UCSD-AML1 (cell line): ENCODE measurements at regions not wholly inside any gene's neighbourhood (a gene's known extent, or its start where the extent isn't known, plus 50 kb on each side); places are given as distances from the start of the nearest gene placed in this dataset.

ENCODE experiments used
- DNase-seq: peaks from one replicate; lab custom pipeline; 2025; ENCODE audit not compliant: unreplicated experiment; lab: John Stamatoyannopoulos, UW

DNA sequence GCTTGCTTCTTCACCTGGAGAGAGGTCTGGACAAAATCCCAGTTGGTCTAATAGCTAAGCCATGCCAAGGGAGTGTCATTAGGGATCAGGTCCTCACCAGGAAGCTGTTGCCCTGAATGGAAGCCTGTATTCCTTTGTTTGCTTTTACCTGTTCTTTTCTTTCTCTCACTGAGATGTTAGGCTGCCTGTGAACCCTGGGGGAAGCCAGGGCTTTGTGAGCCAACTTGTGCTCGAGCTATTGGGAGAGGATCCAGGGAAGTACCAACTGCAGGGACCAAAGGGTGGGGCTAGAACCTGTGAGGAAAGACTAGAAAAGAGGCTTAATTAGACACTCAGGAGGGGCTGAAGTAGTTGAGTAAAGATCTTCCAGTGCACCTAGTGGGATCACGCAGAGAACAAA, 451.2 kb upstream of the TLE4 start:
- no peak for DNase-seq

DNA sequence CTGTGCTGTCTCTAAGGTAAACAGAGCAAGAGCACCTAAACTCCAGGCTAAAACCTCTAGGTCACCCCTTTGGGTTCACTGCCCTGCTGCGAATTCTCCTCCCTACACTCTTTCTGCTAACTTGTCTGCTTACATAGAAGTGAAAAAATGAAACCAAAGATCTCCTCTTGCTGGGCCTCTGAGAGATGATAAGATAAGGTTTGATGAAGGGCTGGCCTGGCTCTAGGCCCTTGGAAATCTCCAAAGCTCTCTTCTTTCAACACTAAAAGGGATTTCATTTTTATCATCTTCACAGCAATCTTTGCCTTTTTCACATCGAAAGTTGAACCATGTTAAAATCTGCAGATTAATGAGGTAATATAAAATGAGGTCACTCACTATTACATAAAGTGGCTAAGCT, 450.8 kb upstream of the TLE4 start:
- no peak for DNase-seq

DNA sequence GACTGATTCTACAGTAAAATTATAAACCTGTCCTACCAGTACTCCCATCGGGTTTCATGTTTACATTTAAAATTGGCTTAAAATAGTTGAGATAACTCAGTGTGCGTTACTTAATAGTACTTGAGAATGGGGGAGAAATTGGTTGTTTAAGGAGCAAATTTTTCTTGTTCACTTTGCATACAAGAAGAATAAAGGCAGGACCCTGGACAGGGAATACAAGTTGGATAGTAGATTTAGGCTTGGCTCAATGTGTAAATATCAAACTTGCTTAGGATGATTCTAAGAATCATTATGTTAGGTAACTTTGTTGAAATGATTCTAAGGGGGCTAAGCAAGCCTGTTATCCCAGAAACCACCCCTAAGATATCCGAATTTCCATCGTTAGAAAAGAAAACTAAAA, 448.4 kb upstream of the TLE4 start:
- no peak for DNase-seq

DNA sequence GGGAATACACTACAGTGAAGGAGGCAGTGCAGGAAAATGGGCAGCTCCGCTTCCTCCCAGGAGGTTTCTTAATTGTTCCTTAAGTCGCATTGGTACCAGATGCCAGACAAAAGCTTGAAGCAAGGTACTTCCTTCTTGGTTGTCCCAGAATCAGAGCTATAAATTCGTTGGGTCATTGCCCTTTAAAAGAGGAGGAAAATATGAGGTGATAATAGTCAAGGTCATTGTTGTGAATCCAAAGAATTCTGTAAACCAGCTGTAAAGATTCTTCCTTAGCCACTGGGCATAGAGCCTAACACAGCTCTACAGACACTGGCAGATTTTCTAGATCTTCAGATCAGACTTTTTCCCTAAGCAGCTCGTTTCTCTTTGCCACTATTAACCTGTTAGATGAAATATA, 444.1 kb upstream of the TLE4 start:
- no peak for DNase-seq

DNA sequence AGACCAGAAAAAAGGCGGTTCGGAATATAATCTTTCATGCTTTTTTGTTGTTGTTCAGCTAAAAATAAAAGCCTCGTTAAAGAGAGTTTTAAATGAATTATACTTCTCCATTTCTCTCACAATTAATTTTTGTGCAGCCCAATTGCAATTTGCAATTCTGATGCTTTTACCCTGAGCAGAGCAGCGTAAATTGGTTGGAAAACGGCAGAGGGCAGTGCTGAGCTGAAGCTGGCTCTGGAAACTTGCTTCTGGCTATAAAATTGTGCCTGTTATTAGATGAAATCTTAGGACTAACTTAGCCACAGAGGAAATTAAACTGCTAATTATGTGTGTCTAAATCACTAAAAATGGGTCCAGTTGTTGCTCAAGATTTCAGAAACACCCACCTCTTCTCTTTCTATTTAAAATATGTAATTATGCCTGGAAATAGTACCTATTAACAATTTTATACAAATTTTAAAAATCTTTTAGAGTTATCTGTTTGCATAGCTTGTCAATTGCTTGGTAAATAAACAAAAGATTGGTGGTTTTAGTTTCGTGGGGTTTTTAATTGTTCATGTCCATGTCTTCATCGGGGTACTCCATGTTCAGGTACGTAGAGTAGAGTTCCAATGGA, 441.8 kb upstream of the TLE4 start:
- peak; percentile 28 for DNase-seq

DNA sequence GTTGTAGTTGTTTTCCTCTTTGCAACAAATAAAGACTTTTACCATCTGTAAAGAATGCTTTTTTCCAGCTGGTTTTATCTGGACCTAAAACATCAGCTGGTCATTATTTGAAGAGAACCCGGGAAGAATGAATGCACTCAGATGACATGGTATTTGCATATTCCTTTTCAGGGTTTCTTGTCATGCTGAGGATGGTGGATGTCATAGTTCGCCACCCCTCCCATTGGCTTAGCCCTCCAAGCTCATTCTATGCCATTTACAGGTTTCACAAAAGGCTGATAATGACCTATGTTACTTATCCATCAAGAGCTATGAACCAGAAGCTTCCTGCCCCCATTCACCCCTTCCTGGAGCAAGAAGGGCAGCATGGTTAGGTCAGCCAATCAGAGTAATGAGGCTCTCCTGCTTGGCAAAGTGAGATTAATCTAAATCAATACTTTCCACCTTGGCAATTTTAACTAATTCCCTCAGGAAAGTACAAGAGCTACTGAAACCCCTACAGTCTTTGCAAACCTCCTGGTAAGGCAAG, 440.5 kb upstream of the TLE4 start:
- no peak for DNase-seq

DNA sequence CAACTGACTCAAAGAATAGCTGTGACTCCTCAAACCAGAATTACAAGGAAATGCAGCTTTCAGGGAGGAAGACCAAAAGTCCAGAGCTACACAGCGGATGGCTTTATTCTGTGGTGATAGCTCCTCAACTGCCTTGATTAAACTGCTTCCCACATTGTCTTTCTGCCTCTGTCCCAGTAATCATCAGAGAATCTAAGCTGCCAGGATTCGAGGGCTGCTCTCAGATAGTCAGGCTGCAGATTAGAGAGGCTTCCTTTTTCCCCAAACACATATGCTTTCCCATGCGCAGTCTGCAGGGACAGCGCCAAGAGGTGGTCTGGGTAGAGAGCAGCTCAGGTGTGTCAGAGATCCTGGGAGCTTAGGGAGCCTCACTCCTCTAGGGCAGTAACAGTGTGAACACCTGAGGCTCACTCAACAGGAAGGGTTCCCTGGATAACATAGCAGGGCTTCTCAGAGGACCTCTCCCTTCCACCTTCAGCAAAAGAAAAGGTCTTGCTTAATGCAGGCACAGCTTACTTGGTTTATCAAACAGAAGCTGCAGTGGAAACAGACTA, 439.9 kb upstream of the TLE4 start:
- no peak for DNase-seq

DNA sequence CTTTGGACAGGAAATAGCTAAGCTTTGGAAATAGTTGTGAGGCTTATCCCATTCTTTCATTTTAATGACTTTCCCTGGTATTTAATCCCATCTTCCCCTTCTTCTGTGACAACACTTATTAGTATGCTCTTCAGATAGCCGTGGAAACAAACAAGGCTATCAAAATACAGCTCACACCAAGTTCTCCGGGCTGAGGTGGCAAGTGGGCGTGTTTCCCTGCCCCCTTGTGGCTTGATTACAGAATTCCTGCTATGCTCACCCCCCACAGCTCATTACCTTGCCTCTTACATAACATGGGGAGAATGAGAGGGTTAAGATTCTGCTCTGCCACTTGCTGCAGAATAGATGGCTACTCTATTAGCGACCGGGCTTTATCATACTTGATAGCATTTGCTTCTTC, 437.1 kb upstream of the TLE4 start:
- no peak for DNase-seq

DNA sequence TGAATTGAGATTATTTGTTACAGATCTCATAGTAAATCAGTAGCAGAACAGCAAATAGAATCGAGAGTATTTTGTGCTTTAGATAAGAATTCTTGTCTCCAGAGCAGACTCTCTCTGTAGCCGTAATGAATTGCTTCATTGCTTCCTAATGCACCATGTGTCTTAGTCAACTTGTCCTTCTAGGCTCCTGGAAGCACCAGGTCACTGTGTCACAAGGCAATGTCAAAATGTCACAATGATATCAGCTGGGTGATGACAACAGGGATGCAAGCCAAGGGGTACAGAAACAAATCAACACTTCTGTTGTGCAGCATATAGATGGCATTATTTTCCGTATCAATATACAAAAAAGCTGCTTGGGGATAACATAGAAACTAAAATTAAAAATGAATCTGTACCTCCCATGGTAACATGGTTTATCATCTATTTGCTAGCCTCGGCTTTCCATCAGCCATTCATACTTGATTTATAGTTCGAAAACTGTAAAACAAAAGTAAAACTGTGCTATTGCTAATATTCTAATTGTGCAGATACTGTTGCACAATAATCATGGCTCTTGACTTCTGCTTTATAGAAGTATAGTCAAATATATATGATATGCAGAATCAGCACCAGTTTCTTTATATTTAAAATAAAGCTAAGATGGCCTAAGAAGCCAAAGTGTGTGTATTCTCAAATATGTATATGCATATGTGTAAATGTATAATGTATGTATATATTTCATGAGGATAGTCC, 435.9 kb upstream of the TLE4 start:
- no peak for DNase-seq

DNA sequence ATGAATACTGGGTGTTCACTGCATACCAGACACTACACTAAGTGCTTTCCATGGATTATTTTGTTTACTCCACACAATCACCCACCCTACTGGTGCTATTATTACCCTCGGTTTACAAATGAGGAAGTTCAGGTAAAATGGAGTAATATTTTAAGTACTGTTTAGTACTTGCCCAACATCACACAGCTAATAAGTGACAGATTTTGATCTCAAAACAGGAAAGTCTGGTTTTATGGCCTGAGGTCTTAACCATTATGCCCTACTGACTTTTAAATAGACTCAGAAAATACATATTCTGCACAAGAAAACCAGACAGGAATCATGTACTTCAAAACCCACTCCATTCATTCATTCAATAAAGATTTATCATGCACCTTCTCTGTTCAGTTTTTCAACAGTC, 431.0 kb upstream of the TLE4 start:
- no peak for DNase-seq

DNA sequence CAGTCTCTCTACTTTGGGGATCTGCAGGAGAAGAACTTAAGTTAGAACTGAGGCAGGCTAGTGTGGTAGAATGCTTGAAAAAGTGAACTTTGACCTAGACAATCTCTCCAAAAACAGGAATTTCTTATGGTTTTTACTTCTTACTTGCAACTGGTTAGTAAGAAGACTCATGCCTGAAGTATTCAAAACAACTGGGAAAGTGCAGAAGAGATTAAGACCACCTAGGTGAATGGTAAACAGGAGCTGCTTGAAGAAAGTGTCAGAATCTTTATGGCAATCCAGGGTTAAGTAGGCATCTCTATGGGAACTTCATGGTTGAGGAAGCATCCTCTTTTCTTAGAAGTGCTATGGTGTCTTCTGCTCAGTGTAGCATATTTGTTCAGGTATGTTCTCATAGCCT, 428.6 kb upstream of the TLE4 start:
- no peak for DNase-seq

DNA sequence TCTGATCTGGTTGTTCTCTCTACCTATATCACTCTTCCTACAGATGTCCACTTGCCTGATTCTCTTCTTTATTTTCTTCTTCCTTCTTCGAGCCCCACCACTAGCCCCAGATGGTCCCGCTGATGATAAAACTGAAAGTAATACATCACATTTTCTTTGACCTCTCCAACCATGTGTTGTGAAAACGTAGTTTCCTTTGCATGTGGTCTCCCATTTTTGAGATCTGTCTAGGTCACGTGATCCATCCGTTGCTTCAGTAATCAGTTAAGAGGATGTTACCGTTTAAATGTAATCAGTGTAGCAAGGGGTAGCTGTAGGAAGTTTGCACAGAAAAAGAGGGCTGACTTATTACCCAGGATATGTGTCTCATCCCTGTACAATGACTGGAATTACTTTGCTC, 426.3 kb upstream of the TLE4 start:
- DNase-seq, result no peak

DNA sequence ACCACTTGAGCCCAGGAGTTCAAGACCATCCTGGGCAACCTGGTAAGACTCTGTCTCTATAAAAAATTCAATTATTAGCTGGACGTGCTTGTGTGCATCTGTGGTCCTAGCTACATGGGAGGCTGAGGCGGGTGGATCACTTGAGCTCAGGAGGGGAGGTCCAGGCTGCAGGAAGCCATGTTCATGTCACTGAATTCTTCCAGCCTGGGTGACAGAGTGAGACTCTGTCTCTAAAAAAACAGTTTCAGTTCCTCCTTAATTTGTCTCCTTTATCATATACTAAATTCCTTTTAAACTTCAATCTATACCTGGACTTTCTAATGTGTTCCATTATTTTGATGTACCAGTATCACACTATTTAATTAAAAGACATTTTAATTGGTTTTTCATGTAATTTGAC, 422.2 kb upstream of the TLE4 start:
- DNase-seq, result no peak

DNA sequence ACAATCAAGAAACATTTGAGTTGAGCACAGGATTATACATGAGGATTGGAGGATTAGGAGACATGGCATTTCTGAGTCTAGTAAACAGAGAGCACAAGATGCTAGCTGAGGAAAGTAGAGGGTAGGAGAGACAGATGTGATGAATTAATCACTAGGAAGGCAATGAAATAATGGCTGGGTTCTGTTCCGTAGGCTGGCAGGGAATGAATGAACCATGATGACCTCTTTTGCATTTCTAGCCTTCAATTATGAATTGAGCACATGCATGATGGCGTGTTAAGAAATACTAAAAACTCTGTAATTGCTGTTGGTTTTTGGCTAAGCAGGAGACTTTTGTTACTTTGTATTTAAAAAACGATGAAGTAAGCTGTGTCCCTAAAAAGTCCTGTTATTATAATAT, 420.0 kb upstream of the TLE4 start:
- no peak for DNase-seq

DNA sequence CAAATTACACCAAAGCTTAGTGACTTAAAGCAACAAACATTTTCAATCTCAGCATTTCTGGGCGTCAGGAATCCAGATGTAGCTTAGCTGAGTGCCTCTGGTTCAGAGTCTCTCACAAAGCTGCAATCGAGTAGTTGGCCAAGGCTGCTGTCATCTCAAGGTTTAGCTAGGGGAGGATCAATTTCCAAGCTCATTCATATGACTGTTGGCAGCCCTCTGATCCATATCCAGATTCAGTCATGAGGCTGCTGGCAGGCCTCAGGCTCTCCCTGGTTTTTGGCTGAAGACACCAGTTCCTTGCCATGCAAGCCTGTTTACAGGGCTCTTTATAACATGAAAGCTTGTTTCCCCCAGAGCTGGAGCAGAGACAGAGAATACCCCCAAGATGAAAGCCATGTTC, 419.5 kb upstream of the TLE4 start:
- no peak for DNase-seq

DNA sequence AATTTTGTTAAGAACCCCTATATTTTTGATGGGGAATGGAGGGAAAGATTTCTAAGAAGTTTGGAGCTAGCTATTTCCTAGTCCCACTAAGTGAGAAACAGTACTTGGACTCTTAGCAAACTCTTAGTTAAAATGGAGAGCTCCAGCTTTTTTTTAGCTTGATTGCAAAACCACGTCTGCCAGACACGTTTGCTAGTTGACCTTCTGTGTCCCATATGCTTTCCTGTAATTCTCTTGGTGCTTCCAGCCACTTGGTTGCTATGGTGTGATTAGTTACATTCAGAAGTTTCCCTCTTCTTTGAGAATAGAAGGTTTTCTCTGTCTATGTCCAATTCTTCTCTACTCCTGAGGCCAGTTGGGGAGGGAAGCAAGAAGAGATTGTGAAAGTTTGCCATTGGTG, 417.0 kb upstream of the TLE4 start:
- no peak for DNase-seq

DNA sequence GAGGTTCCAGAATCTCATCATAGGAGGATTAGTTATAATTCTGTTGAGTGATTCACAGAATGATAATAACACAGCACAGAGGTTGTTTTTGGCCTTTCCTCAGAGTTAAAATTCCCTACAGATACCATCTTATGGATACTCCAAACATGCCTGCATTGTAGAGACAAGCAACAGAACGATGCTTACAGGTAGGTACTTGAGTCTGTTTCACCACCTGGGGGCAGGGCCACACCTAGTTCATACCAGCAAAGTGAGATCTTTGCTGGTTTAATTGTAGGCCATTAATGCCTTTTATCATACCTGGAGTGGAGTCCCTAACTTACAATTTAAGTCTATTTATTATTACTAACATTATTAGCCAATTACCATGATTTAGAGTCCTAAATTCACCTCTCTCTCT, 416.5 kb upstream of the TLE4 start:
- no peak for DNase-seq

DNA sequence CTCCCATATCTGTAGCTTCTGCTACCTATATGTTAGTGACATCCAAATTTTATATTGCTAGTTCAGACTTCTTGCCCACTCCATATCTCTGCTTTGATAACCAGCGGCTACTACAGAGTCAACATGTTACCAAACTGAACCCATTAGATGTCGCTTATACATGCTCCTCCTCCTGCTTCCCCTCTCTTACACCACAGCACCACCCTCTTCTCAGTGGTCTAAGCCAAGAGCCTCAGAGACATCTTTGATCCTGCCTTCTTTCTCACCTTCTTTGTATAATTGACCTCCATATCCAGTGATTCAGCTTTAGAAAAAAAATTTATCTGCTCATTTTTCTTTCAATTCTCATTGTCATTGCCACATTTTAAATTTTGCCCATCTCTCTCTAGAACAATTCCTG, 408.2 kb upstream of the TLE4 start:
- DNase-seq, result no peak

DNA sequence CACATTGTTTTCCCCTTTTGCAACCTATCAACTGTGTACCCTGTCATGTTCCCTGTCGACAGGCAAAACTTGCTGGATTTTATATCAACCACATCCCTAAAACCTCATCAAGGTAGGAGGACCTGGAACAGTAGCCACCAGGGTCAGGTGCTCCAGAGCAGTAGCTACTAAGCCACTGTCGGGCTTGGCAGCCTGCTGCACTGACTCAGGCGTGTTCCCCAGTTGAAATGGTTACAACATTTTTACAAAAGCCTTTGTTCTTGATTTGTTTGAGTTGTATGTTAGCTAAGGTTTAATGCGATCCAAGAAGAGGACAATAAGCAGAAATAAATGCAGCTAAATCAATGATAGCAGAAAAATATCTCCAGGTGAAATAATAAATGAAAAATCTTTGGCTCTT, 407.4 kb upstream of the TLE4 start:
- DNase-seq, result no peak

DNA sequence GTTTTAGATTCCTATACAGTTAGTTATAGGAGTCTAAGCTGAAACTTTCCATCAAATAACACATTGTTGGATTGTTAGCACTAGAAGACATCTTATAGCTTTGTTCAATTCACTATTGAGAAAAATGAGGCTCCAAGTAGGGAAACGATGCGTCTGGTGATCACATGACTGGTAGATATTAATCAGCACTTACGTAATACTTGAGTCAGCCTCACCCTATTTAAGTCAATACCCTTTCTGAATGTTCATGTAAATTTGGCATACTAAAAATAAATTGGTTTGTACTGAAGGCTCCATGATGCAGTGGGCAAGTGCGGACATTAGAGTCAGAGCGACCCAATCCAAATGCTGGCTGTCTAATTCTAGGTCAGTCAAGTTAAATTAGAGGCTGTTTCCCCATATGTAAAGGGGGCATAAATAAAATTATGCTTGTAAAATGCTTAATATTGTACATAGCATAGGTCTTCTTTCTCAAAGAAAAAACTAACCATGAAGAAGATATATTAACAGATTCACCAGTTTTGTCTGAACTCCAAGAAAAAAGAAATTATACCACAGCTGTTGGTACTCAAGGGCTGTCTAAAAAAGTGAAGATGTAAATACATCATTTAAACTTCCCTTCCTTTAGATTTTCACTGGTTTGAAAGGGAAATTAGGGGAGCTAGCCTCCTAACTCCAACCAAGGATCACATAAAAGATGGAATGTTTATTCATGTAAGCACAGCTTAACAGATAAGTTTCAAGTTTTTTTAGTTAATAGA, 406.6 kb upstream of the TLE4 start:
- DNase-seq, result no peak

DNA sequence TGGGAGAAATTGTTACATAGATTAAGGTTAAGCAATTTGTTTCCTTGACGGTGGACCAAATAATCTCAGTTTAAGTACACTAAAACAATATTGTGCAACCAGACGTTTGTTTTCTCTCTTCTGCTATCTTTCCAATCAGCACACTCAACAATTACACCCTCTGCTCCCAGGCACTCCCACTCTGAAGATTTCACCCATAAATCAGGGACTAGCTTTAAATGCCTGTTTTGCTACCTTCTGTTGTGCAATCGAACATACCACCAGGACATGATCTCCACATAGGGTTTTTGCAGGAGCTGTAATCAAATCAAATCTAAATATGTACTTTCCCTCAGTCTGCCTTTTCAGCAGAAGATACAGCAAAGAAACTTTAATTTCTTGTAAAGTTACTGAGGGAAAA, 405.8 kb upstream of the TLE4 start:
- no peak for DNase-seq

DNA sequence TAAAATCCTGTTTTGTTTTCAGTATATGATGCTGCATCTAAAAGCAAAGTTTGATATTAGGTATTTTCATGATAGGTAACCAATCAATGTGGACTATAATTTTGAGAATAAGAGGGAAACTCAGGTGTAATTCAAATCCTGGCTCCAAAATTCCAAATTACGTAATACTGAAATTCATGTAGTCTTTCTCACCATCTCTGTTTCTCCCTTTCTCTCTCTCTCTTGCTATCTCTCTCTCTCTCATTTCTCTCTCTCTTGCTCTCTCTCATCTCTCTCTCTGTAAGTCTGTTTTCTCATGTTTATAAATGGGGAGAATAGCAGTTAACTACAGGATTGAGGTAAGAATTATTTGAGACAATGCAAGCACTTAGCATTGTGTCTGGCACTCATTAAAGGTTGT, 401.1 kb upstream of the TLE4 start:
- DNase-seq, result no peak
